Psoas muscle (tissue), 7 donors: ENCODE measurements at regions not wholly inside any gene's neighbourhood (a gene's known extent, or its start where the extent isn't known, plus 50 kb on each side); places are given as distances from the start of the nearest gene placed in this dataset.

Source experiments
- ATAC-seq, 4 donors: fragments of 200-7000 bp; cut with Tn5 transposase; one replicate each; pipeline ENCODE4 v1.9.1; 2020; ENCODE audit warnings: moderate library complexity in 3 of 4, mild to moderate bottlenecking in 2 of 4
- DNase-seq, 2 donors: peaks; one replicate each; pipeline ENCODE4 v3.0.0-alpha.2; 2020
- H3K27ac ChIP-seq: fragments of 200-600 bp; one replicate; pipeline ENCODE4 v1.8.0; 2022
- H3K27me3 ChIP-seq, 3 donors: fragments of 200-600 bp in 1 of 3; one replicate each; pipeline versions ENCODE4 v1.6.1 to v1.8.0; 2013 to 2022; ENCODE audit warnings: low read length in 2 of 3, mild to moderate bottlenecking in 2 of 3, moderate library complexity in 1 of 3; ENCODE audit not compliant: insufficient read depth in 3 of 3
- H3K36me3 ChIP-seq, 2 donors: fragments of 200-600 bp in 1 of 2; one replicate each; pipeline versions ENCODE4 v1.6.1 to v1.8.0; 2013 to 2022; ENCODE audit warnings: low read depth in 1 of 2, mild to moderate bottlenecking in 1 of 2, moderate library complexity in 1 of 2; ENCODE audit not compliant: insufficient read depth in 1 of 2
- H3K4me1 ChIP-seq: fragments of 200-600 bp; one replicate; pipeline ENCODE4 v1.8.0; 2022
- H3K4me3 ChIP-seq: fragments of 200-600 bp; one replicate; pipeline ENCODE4 v1.8.0; 2022; ENCODE audit warnings: mild to moderate bottlenecking
- H3K9me3 ChIP-seq: fragments of 200-600 bp; one replicate; pipeline ENCODE4 v1.8.0; 2022
- CTCF ChIP-seq: fragments of 200-600 bp; IDR thresholded peaks from one replicate; pipeline ENCODE4 v1.8.0; 2022; ENCODE audit warnings: antibody characterized with exemption
- WGBS, 3 donors: extraction: QIAGEN DNeasy Blood & Tissue Kit; methylation state at CpG; one replicate each; pipeline versions ENCODE4 v1.1.6 to v1.1.7; 2013; 5-methylcytosine and 5-hydroxymethylcytosine counted together
- intact Hi-C, 2 donors: fragments of 100-400 bp; cut with DNase I; formaldehyde crosslinking; loops; one replicate each; pipeline versions ENCODE4 v1.11.0 to v1.14.2; 2022
- donor health status: healthy with polysubstance abuse.
- donor health status: DM: no; HTN: no; CAD: no; lungs with moderate emphysema.
- donor health status: Bipolar disorder and iron deficiency.
- donor health status: healthy.
- donor health status: DM: yes; HTN: yes; CAD: no.
- donor health status: DM: no; HTN: no; CAD: no.
- donor health status: DM: yes; HTN: yes; CAD: no.

DNA sequence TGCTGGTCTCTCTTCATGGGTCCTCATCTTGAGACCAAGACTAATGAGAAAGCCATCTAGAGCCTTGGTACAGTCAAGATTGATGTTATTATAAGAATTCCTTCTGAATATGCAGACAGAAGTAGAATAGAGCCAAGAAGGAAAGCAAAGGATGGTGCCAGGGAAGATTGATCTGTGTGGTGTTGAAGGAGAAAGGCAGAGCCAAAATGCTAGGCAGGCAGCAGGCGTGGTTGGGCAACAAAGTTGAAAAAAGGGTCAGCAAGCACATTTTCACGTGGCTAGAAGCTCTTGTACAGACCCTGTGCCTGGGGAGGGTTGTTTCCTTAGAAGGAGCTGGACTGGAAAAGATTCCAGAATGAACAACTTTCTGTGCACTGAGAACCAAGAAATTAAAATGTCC is 319.7 kb upstream of the ARGLU1 start:
- H3K4me3 ChIP-seq: no peak overlapping the region
- TF ChIP-seq CTCF: no peak
- intact Hi-C loops: no loop called here
- 45 to 63% (median 59%) methylated on average over 2 of the region's 2 CpGs for WGBS, 3 donors
- H3K4me1 ChIP-seq: no peaks in the 10 kb centered on the region
- no peaks in the 10 kb centered on the region for H3K36me3 ChIP-seq
- H3K27ac ChIP-seq: no peak overlapping the region
- DNase-seq (no peak), ATAC-seq (no peak)
- H3K27me3 ChIP-seq: no peaks in the 10 kb centered on the region
- H3K9me3 ChIP-seq: no peaks in the 10 kb centered on the region

- H3K4me3 ChIP-seq: no peak overlapping the region
- no peaks in the 10 kb centered on the region for H3K36me3 ChIP-seq
- intact Hi-C loops: no loop called here
- no peaks in the 10 kb centered on the region for H3K9me3 ChIP-seq
- no peaks in the 10 kb centered on the region for H3K4me1 ChIP-seq
- no peaks in the 10 kb centered on the region for H3K27me3 ChIP-seq
- ATAC-seq (no peak), DNase-seq (no peak)
- no peak overlapping the region for H3K27ac ChIP-seq
- no peak for TF ChIP-seq CTCF
Observed at GRCh38 chr13:106883976-106884375, 316.0 kb upstream of the ARGLU1 start.

- no peak for DNase-seq
- no peaks in the 10 kb centered on the region for H3K4me1 ChIP-seq
- no peak for TF ChIP-seq CTCF
- no peak overlapping the region for H3K4me3 ChIP-seq
- intact Hi-C loops: no loop called here
- ATAC-seq: no peak
- WGBS, 3 donors: 41 to 49% (median 45%) methylated on average over 6 of the region's 6 CpGs
- no peaks in the 10 kb centered on the region for H3K36me3 ChIP-seq
- H3K27me3 ChIP-seq: no peaks in the 10 kb centered on the region
- H3K9me3 ChIP-seq: no peaks in the 10 kb centered on the region
- no peak overlapping the region for H3K27ac ChIP-seq
Observed at GRCh38 chr13:106882246-106882645, 314.3 kb upstream of the ARGLU1 start.

DNA sequence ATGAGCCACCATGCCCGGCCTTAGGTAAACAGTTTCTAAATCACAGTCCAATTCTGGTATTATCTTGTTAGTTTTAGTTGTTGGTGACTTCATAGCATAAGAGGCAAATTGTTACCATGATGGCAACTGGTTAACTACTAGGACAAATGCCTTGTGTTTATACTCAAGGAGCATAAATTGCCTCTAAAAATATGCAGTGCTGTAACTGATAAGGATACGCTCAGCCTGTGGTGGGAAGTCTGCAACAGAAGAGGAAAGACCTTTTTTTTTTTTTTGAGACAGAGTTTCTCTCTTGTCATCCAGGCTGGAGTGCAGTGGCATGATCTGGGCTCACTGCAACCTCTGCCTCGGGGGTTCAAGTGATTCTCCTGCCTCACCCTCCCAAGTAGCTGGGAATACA is 311.9 kb upstream of the ARGLU1 start:
- TF ChIP-seq CTCF: no peak
- no peaks in the 10 kb centered on the region for H3K4me1 ChIP-seq
- DNase-seq (no peak), ATAC-seq (no peak)
- H3K27me3 ChIP-seq: no peaks in the 10 kb centered on the region
- H3K27ac ChIP-seq: no peak overlapping the region
- H3K4me3 ChIP-seq: no peak overlapping the region
- 83 to 89% (median 86%) methylated on average over 3 of the region's 3 CpGs for WGBS, 3 donors
- H3K36me3 ChIP-seq: no peaks in the 10 kb centered on the region
- intact Hi-C loops: no loop called here
- H3K9me3 ChIP-seq: no peaks in the 10 kb centered on the region

GRCh38 chr13:106874323-106874722 is 306.4 kb upstream of the ARGLU1 start:
- Histone ChIP-seq H3K4me3 (no peak overlapping the region), H3K4me1 (no peaks in the 10 kb centered on the region), H3K9me3 (no peaks in the 10 kb centered on the region), H3K27ac (no peak overlapping the region), H3K36me3 (no peaks in the 10 kb centered on the region), H3K27me3 (no peaks in the 10 kb centered on the region)
- WGBS, 3 donors: 14 to 23% (median 17%) methylated on average over 2 of the region's 2 CpGs
- TF ChIP-seq CTCF: no peak
- ATAC-seq (no peak), DNase-seq (no peak)
- intact Hi-C loops: no loop called here
